ENCODE measurements at regions not wholly inside any gene's neighbourhood (a gene's known extent, or its start where the extent isn't known, plus 50 kb on each side); places are given as distances from the start of the nearest gene placed in this dataset.

DNA sequence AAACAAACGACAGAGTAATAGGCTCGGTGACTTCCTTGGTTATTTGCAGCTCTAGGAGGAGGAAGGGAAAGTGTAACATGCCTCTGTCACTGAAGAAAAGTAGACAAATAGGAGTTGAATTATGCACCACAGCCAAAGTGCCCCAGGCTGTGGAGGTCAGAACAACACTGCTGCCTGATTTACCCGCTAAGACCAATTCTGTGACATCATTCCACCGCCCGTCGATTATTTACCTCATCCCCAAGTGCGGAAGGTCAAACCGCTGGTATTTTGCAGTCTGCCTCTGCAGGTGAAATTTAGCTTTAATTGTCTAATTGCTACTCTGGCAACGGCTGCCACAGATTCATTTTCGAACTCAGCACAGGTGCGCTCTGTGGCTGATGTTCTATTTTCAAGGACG, 106.3 kb upstream of the PRICKLE2 start:
- Histone ChIP-seq H3K36me3 (ENCODE audit: low read depth) (no peaks in the 10 kb centered on the region), H3K4me3 (no peak overlapping the region), H3K4me1 (ENCODE audit: low read depth) (no peaks in the 10 kb centered on the region), H3K9me3 (no peaks in the 10 kb centered on the region)
- DNase-seq (no peak), ATAC-seq (no peak)
- intact Hi-C loops (cut with DNase I, micrococcal nuclease) = no loop called here
- TF ChIP-seq, protein P1, sequence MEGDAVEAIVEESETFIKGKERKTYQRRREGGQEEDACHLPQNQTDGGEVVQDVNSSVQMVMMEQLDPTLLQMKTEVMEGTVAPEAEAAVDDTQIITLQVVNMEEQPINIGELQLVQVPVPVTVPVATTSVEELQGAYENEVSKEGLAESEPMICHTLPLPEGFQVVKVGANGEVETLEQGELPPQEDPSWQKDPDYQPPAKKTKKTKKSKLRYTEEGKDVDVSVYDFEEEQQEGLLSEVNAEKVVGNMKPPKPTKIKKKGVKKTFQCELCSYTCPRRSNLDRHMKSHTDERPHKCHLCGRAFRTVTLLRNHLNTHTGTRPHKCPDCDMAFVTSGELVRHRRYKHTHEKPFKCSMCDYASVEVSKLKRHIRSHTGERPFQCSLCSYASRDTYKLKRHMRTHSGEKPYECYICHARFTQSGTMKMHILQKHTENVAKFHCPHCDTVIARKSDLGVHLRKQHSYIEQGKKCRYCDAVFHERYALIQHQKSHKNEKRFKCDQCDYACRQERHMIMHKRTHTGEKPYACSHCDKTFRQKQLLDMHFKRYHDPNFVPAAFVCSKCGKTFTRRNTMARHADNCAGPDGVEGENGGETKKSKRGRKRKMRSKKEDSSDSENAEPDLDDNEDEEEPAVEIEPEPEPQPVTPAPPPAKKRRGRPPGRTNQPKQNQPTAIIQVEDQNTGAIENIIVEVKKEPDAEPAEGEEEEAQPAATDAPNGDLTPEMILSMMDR (IDR thresholded peaks at IDR 0.05) = no peak

- Histone ChIP-seq H3K4me1 (ENCODE audit: low read depth) (no peaks in the 10 kb centered on the region), H3K4me3 (no peak overlapping the region), H3K9me3 (no peaks in the 10 kb centered on the region), H3K36me3 (ENCODE audit: low read depth) (no peaks in the 10 kb centered on the region)
- DNase-seq (no peak), ATAC-seq (no peak)
- intact Hi-C loops (cut with DNase I, micrococcal nuclease) = no loop called here
- TF ChIP-seq, protein P1 (IDR thresholded peaks at IDR 0.05) = no peak
Observed at GRCh38 chr3:64329037-64329436, 103.8 kb upstream of the PRICKLE2 start.

DNA sequence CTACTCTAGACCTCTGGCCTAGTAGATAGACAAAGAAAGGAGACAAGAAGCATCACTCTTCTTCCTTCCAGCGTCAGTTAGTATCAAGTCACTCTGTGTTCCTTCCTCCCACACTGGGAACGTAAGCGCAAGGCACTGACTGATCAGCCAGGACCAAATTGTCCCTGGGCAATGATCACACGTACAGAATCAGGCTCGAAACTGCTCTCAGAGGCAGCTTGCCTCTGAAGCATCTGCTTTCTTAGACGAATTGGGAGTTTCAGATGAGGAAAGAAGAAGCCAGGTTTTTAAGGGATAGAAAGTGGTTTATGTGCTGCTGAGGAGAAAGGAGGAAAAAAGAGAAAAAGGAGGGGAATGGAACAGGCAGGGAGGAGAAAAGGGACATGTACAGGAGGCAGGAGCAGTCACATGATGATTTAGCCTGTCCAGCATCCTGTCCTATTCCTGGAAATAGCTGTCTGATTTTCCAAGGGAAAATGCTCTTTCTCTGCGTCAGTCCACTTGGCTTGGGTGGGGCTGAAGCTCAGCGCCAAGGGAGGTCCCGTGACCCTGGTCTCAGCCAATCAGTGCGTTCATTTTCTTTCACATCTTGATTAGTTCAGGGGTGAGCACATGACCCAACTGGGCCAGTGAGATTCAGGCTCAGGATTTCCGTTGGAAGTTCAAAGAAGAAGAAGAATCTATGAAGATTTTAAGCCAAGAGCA, 102.0 kb upstream of the PRICKLE2 start:
- TF ChIP-seq, protein P1 (IDR thresholded peaks at IDR 0.05) = no peak
- no peak overlapping the region for H3K4me3 ChIP-seq
- H3K9me3 ChIP-seq = no peaks in the 10 kb centered on the region
- no peaks in the 10 kb centered on the region for H3K36me3 ChIP-seq (ENCODE audit: low read depth)
- intact Hi-C loops (cut with DNase I, micrococcal nuclease) = no loop called here
- DNase-seq (peak; percentile 27 to 55 (median 38)), ATAC-seq (peak; percentile 63)
- no peaks in the 10 kb centered on the region for H3K4me1 ChIP-seq (ENCODE audit: low read depth)

- DNase-seq (no peak), ATAC-seq (peak; percentile 32)
- TF ChIP-seq, protein P1 (IDR thresholded peaks at IDR 0.05) = no peak
- no peaks in the 10 kb centered on the region for H3K9me3 ChIP-seq
- no peak overlapping the region for H3K4me3 ChIP-seq
- H3K36me3 ChIP-seq (ENCODE audit: low read depth) = no peaks in the 10 kb centered on the region
- H3K4me1 ChIP-seq (ENCODE audit: low read depth) = no peaks in the 10 kb centered on the region
- intact Hi-C loops (cut with DNase I, micrococcal nuclease) = no loop called here
Observed at GRCh38 chr3:64321747-64322146, 96.5 kb upstream of the PRICKLE2 start.

DNA sequence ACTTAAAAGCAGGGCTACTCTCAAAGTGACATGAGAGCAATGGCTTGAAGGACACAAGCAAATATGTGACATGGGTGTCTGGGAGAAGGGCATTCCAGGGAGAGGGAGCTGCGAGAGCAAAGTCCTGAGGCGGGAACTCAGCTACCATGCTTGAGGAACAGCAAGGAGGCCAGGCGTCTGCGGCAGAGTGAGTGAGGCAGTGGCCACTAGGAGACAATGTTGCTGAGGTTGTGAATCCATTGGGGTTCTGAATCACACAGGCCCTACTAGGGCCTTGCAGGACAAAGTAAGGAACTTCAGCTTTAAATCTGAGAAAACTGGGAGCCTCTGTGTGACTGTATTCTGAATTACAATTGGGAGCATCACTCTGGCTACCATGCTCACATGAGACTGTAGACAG, 94.1 kb upstream of the PRICKLE2 start:
- intact Hi-C loops (cut with DNase I, micrococcal nuclease) = no loop called here
- Histone ChIP-seq H3K4me3 (no peak overlapping the region), H3K9me3 (no peaks in the 10 kb centered on the region), H3K4me1 (ENCODE audit: low read depth) (no peaks in the 10 kb centered on the region), H3K36me3 (ENCODE audit: low read depth) (no peaks in the 10 kb centered on the region)
- ATAC-seq (no peak), DNase-seq (no peak)
- TF ChIP-seq, protein P1 (IDR thresholded peaks at IDR 0.05) = no peak

All from mucosa of descending colon (tissue), 3 donors.